Calu3 (cell line): ENCODE measurements at regions not wholly inside any gene's neighbourhood (a gene's known extent, or its start where the extent isn't known, plus 50 kb on each side); places are given as distances from the start of the nearest gene placed in this dataset.
A peak's percentile ranks its signal among the peaks of the same experiment; 100 is the strongest.

Experiments
- BruUV-seq: library from RNA; stranded (reverse); fragments of 400-500 nt; replicated peaks from 2 replicates; lab custom pipeline; 2021; lab: Mats Ljungman, UMichigan
- CTCF ChIA-PET: fragments of 300-600 bp; sonication (Branson Sonifier 250); formaldehyde crosslinking; loops from one replicate; lab custom pipeline; 2022; ENCODE audit warnings: antibody characterized with exemption; lab: Charles Lee
- DNase-seq: peaks from one replicate; pipeline ENCODE4 v3.0.0; 2022
- H3K27ac Mint-ChIP-seq: one replicate; pipeline ENCODE4 v1.8.0; 2022; ENCODE audit warnings: mixed read lengths; ENCODE audit not compliant: unreplicated experiment
- H3K27me3 Mint-ChIP-seq: one replicate; pipeline ENCODE4 v1.8.0; 2022; ENCODE audit warnings: mixed read lengths; ENCODE audit not compliant: unreplicated experiment
- H3K36me3 Mint-ChIP-seq: one replicate; pipeline ENCODE4 v1.8.0; 2022; ENCODE audit warnings: mild to moderate bottlenecking, moderate library complexity, mixed read lengths; ENCODE audit not compliant: insufficient read depth, unreplicated experiment
- H3K4me1 Mint-ChIP-seq: one replicate; pipeline ENCODE4 v1.8.0; 2022; ENCODE audit warnings: mild to moderate bottlenecking, low read depth, mixed read lengths; ENCODE audit not compliant: unreplicated experiment
- H3K4me3 Mint-ChIP-seq: one replicate; pipeline ENCODE4 v1.8.0; 2022; ENCODE audit warnings: mild to moderate bottlenecking, low read depth, moderate library complexity, mixed read lengths; ENCODE audit not compliant: unreplicated experiment
- H3K9me3 Mint-ChIP-seq: one replicate; pipeline ENCODE4 v1.8.0; 2022; ENCODE audit warnings: low read depth, mixed read lengths; ENCODE audit not compliant: unreplicated experiment
- CTCF ChIP-seq: fragments of 200-600 bp; IDR thresholded peaks from one replicate; pipeline ENCODE4 v1.8.0; 2022; ENCODE audit warnings: antibody characterized with exemption; ENCODE audit not compliant: unreplicated experiment
- intact Hi-C: fragments of 100-400 bp; cut with micrococcal nuclease; formaldehyde crosslinking; loops from one replicate; pipeline ENCODE4 v1.10.0; 2022; ENCODE audit not compliant: unreplicated experiment

GRCh38 chr3:25960776-25961175 lies 170.9 kb downstream of the OXSM start:
- intact Hi-C loops, result loop anchor here (5.0 kb wide), 2 partner anchors 98 to 313 kb away; no protein-coding TSS in a partner anchor
- H3K27me3 Mint-ChIP-seq, result no peaks in the 10 kb centered on the region
- no peaks in the 10 kb centered on the region for H3K4me1 Mint-ChIP-seq
- no peak overlapping the region for H3K27ac Mint-ChIP-seq
- H3K36me3 Mint-ChIP-seq, result no peaks in the 10 kb centered on the region
- no peak overlapping the region for H3K4me3 Mint-ChIP-seq
- TF ChIP-seq CTCF, result no peak
- no peaks in the 10 kb centered on the region for H3K9me3 Mint-ChIP-seq
- DNase-seq, result no peak
- CTCF ChIA-PET, result no interaction called here
- BruUV-seq, result no TSS peak

GRCh38 chr3:25962255-25962654 lies 172.4 kb downstream of the OXSM start:
- Mint-ChIP-seq H3K4me1 (no peaks in the 10 kb centered on the region), H3K27me3 (no peaks in the 10 kb centered on the region), H3K4me3 (no peak overlapping the region), H3K36me3 (no peaks in the 10 kb centered on the region), H3K27ac (no peak overlapping the region), H3K9me3 (no peaks in the 10 kb centered on the region)
- peak; percentile 35 for DNase-seq
- BruUV-seq, result no TSS peak
- TF ChIP-seq CTCF, result peak; percentile 34
- intact Hi-C loops, result loop anchor here (1.0 to 5.0 kb wide), 4 partner anchors 58 to 315 kb away; no protein-coding TSS in a partner anchor
- CTCF ChIA-PET, result interaction anchor here (0.6 to 1.7 kb wide), 5 partner anchors 58 to 314 kb away, joined by 3 to 6 read pairs (median 4); no protein-coding TSS in a partner anchor

- Mint-ChIP-seq H3K27me3 (no peaks in the 10 kb centered on the region), H3K4me1 (no peaks in the 10 kb centered on the region), H3K9me3 (no peaks in the 10 kb centered on the region), H3K36me3 (no peaks in the 10 kb centered on the region), H3K27ac (no peak overlapping the region), H3K4me3 (no peak overlapping the region)
- no peak for TF ChIP-seq CTCF
- CTCF ChIA-PET, result no interaction called here
- intact Hi-C loops, result loop anchor here (5.0 kb wide), 2 partner anchors 102 to 317 kb away; no protein-coding TSS in a partner anchor
- DNase-seq, result no peak
- BruUV-seq, result no TSS peak
These were observed 174.3 kb downstream of the OXSM start for GRCh38 chr3:25964141-25964540.

- no peak for DNase-seq
- Mint-ChIP-seq H3K4me3 (no peak overlapping the region), H3K9me3 (no peaks in the 10 kb centered on the region), H3K4me1 (no peaks in the 10 kb centered on the region), H3K27me3 (no peaks in the 10 kb centered on the region), H3K27ac (no peak overlapping the region), H3K36me3 (no peaks in the 10 kb centered on the region)
- intact Hi-C loops, result no loop called here
- no peak for TF ChIP-seq CTCF
- CTCF ChIA-PET, result no interaction called here
- BruUV-seq, result no TSS peak
These were observed 177.5 kb downstream of the OXSM start for GRCh38 chr3:25967385-25967784.
